GM12875 (cell line): ENCODE measurements at regions not wholly inside any gene's neighbourhood (a gene's known extent, or its start where the extent isn't known, plus 50 kb on each side); places are given as distances from the start of the nearest gene placed in this dataset.
"Not testable (repeated sequence)": the region's sequence is repeated elsewhere in the genome, so short reads cannot be mapped to it uniquely, and the experiment has no call there.

Source experiments
- H3K4me3 ChIP-seq: one replicate; pipeline ENCODE4 v1.5.1; 2011; ENCODE audit warnings: low read depth, low read length, control low read depth
- CTCF ChIP-seq: IDR thresholded peaks from 2 replicates; pipeline ENCODE4 v1.5.1; 2011; ENCODE audit warnings: low read depth, mild to moderate bottlenecking, control low read depth, inconsistent platforms, low read length, moderate library complexity, borderline replicate concordance; ENCODE audit not compliant: insufficient read depth

GRCh38 chr5:104843822-104844221 is 1281.2 kb upstream of the NUDT12 start:
- TF ChIP-seq CTCF: no peak
- no peak overlapping the region for H3K4me3 ChIP-seq

DNA sequence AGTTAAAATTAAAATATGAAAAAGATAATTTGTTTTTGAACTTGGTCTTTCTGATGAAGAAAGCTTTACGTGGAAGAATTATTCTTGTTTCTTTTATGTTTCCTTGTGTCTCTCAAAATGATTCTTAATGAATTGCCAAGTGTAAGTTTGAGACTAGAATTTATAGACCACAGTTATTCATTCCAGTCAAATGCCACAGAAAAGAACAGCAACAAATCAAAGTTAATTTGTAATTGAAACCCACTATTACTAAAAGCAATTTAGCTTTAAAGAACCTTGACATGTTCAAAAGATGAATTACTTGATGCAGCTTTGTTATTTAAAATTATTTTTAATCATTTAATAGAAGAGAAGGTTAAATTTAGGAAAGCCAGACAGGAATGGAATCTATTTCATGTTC is 1277.7 kb upstream of the NUDT12 start:
- H3K4me3 ChIP-seq: no peak overlapping the region
- no peak for TF ChIP-seq CTCF

DNA sequence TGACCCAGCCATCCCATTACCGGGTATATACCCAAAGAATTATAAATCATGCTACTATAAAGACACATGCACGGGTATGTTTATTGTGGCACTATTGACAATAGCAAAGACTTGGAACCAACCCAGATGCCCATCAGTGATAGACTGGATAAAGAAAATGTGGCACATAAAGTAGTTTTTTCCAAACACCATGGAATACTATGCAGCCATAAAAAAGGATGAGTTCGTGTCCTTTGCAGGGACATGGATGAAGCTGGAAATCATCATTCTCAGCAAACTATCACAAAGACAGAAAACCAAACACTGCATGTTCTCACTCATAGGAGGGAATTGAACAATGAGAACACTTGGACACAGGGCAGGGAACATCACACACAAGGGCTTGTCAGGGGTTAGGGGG is 1268.9 kb upstream of the NUDT12 start:
- not testable (repeated sequence) for H3K4me3 ChIP-seq

GRCh38 chr5:104821606-104822005 is 1259.0 kb upstream of the NUDT12 start:
- TF ChIP-seq CTCF: no peak

DNA sequence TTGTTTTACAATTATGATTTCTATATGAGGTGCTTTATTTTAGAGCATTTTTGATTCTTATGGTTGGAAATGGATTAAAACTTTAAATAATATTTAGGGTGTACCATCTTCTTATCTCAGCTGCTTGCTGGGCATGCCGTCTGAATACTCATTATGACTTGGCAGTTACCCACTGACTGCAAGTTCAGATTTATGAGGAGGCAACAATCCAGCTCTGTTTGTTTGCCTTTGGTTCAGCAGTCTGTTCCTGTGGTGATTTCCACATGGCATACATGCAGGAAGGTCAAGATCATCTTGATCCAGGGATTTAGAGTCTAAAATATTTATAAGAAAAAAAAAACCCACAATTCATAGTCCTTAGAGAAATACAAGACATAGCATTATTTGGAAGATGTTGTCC is 1254.5 kb upstream of the NUDT12 start:
- no peak overlapping the region for H3K4me3 ChIP-seq
- TF ChIP-seq CTCF: no peak

More at GRCh38 chr5:104821606-104822005, 1259.0 kb upstream of the NUDT12 start:
- H3K4me3 ChIP-seq: no peak overlapping the region

DNA sequence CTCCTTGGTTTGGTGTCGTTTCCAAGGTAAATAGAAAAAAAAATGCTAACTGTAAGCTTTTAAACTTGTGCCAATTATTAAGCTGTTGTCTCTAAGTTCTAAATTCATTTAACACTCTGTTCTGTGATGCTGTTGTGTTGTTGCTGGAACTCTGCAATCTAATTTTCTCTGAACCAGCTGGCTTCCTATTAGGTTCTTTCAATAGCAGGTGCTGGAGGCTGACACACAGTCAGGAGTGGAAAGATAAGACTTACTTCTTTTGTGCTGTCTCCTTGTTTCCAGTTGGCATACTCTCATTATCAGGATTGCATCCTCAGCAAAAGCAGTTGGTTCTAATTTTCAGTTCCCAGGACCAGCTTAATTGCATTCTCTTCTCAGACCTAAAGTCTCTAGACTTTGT is 1252.6 kb upstream of the NUDT12 start:
- no peak for TF ChIP-seq CTCF
- no peak overlapping the region for H3K4me3 ChIP-seq

DNA sequence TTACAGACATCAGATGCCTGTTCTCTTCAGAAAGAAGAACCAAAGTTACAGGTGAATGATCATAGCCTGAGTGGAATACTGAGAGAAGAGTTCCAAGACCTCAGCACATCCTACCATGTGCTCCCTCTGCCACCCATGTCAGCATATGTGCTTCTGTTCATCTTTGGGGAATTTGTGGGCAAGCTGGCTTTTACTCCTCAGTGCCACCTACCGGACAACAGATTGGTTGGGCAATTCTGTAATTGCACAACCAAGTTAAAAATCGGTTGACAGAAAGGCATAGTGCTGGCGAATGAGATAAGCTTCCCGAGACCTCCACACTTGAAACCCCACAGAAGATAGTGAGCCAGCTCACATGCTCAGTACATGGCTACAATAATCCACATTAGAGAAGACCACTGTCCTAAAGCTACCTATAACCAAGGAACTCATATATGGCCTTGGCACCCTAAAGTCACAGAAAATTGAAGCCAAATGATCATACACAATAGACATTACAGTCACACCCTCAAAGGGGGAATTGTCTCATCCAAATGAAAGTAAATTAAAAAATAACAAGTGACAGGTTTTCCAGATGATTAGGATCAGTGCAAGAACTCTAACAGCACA is 1238.0 kb upstream of the NUDT12 start:
- TF ChIP-seq CTCF: peak; percentile 32; the same call in 1 of the 2 replicates
- no peak overlapping the region for H3K4me3 ChIP-seq

DNA sequence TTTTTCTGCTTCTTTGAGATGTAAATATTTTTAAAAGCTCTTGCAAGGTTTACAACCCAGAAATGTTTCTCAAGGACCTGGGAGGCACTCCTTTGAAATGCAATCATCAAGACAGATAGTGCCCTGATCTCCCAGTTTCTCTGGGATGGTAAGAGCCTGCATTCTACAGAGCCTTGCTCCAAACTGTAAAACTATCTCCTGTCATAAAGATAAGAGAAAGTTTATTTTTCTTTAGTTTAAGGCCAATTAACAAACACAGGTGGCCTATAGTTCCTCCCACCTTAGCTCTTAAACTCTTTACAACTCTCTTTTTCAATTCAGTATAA is 1231.1 kb upstream of the NUDT12 start:
- H3K4me3 ChIP-seq: no peak overlapping the region
- TF ChIP-seq CTCF: no peak
